K562 (cell line): ENCODE measurements at regions not wholly inside any gene's neighbourhood (a gene's known extent, or its start where the extent isn't known, plus 50 kb on each side); places are given as distances from the start of the nearest gene placed in this dataset.
A peak's percentile ranks its signal among the peaks of the same experiment; 100 is the strongest.

ENCODE experiments used
- ATAC-seq: fragments of 200-7000 bp; cut with Tn5 transposase; 3 replicates; pipeline ENCODE4 v1.9.1; 2020; ENCODE audit warnings: moderate library complexity
- BruUV-seq: library from RNA; stranded (reverse); fragments of 400-500 nt; replicated peaks from 2 replicates; lab custom pipeline; 2021; lab: Mats Ljungman, UMichigan
- CTCF ChIA-PET: fragments of 300-600 bp; formaldehyde crosslinking; extraction: SDS; loops from one replicate; lab custom pipeline; 2021; ENCODE audit warnings: low intra/inter-chr PET ratio; lab: Yijun Ruan, JAX
- POLR2A ChIA-PET: fragments of 300-600, 350-650 bp; sonication (Branson Sonifier 250); formaldehyde crosslinking; extraction: SDS; loops from one replicate; lab custom pipeline; 2021; ENCODE audit warnings: antibody characterized with exemption, inconsistent platforms; lab: Yijun Ruan, JAX
- DNase-seq, 4 experiments: peaks; one replicate each; pipeline versions ENCODE4 v3.0.0 to v3.0.0-alpha.2; 2011 to 2018; ENCODE audit warnings: low spot score in 3 of 4, mixed read lengths in 3 of 4; ENCODE audit errors: extremely low read depth in 1 of 4
- FAIRE-seq: peaks from 2 replicates; lab custom pipeline; 2011; peaks lifted over from hg19 to GRCh38; lab: Jason Lieb, UNC
- H2AFZ ChIP-seq: 2 replicates; pipeline ENCODE4 v1.6.0; 2011; ENCODE audit warnings: low read depth, low read length, control low read depth, inconsistent platforms
- H3K27ac ChIP-seq: fragments of 200-600 bp; 3 replicates; pipeline ENCODE4 v1.8.0; 2011; ENCODE audit warnings: low read depth, mild to moderate bottlenecking, control low read depth, inconsistent platforms, low read length, moderate library complexity, mixed read lengths; ENCODE audit errors: extremely low read depth
- H3K27me3 ChIP-seq, 2 experiments: fragments of 300-600 bp in 1 of 2; 2 replicates in 1 of 2; 3 replicates in 1 of 2; pipeline versions ENCODE4 v1.6.0 to v1.8.0; 2011; ENCODE audit warnings: inconsistent platforms in 2 of 2, low read length in 2 of 2, mild to moderate bottlenecking in 1 of 2, mixed read lengths in 1 of 2, moderate library complexity in 1 of 2; ENCODE audit not compliant: control insufficient read depth in 2 of 2, insufficient read depth in 2 of 2
- H3K36me3 ChIP-seq: fragments of 300-600 bp; 3 replicates; pipeline ENCODE4 v1.8.0; 2011; ENCODE audit warnings: mild to moderate bottlenecking, low read length, inconsistent platforms; ENCODE audit not compliant: control insufficient read depth, insufficient read depth
- H3K4me1 ChIP-seq, 2 experiments: fragments of 200-600 bp in 1 of 2; replicated peaks in 1 of 2; 2 replicates in 1 of 2; 3 replicates in 1 of 2; pipeline versions ENCODE4 v1.5.1 to v1.8.0; 2011; ENCODE audit warnings: inconsistent platforms in 2 of 2, low read length in 2 of 2, mild to moderate bottlenecking in 1 of 2, mixed read lengths in 1 of 2, moderate library complexity in 1 of 2; ENCODE audit not compliant: control insufficient read depth in 2 of 2, insufficient read depth in 2 of 2
- H3K4me2 ChIP-seq: 2 replicates; pipeline ENCODE4 v1.6.1; 2011; ENCODE audit warnings: low read length, control low read depth, inconsistent platforms, mixed read lengths; ENCODE audit not compliant: insufficient read depth
- H3K4me3 ChIP-seq: fragments of 200-600 bp; sonication (generic), shearing (Covaris generic); 2 replicates; pipeline ENCODE4 v1.5.1; 2016; ENCODE audit warnings: control low read depth, inconsistent platforms
- H3K79me2 ChIP-seq: fragments of 200-600 bp; 3 replicates; pipeline ENCODE4 v1.8.0; 2011; ENCODE audit warnings: low read length, inconsistent platforms; ENCODE audit not compliant: control insufficient read depth, insufficient read depth
- H3K9ac ChIP-seq, 2 experiments: 2 replicates each; pipeline versions ENCODE4 v1.6.0 to v1.6.1; 2011; ENCODE audit warnings: low read depth in 2 of 2, low read length in 2 of 2, control low read depth in 1 of 2, inconsistent platforms in 1 of 2, mild to moderate bottlenecking in 1 of 2, mixed read lengths in 1 of 2; ENCODE audit not compliant: insufficient read depth in 1 of 2
- H3K9me1 ChIP-seq: one replicate; pipeline ENCODE4 v1.6.0; 2011; ENCODE audit warnings: inconsistent platforms, mild to moderate bottlenecking, low read length, moderate library complexity; ENCODE audit not compliant: control insufficient read depth, insufficient read depth
- H3K9me3 ChIP-seq: replicated peaks from 2 replicates; pipeline ENCODE4 v1.5.1; 2011; ENCODE audit warnings: low read depth, low read length, inconsistent platforms; ENCODE audit not compliant: control insufficient read depth, insufficient read depth
- H4K20me1 ChIP-seq: replicated peaks from 2 replicates; pipeline ENCODE4 v1.6.1; 2011; ENCODE audit warnings: low read length, inconsistent platforms, mixed read lengths; ENCODE audit not compliant: control insufficient read depth, insufficient read depth
- CREBBP ChIP-seq: IDR thresholded peaks from one replicate; pipeline ENCODE4 v1.6.1; 2012; ENCODE audit warnings: low read depth, mild to moderate bottlenecking, control low read depth, inconsistent platforms, low read length
- CUX1 ChIP-seq: fragments of 200-800 bp; sonication (Bioruptor generic); IDR thresholded peaks from 2 replicates; pipeline ENCODE4 v1.6.1; 2016; ENCODE audit warnings: missing genetic modification characterization, missing compliant biosample characterization
- DEAF1 ChIP-seq: fragments of 450-650 bp; formaldehyde crosslinking; IDR thresholded peaks from 2 replicates; pipeline ENCODE4 v1.4.0; 2020; ENCODE audit warnings: mild to moderate bottlenecking, moderate library complexity
- HDAC6 ChIP-seq: IDR thresholded peaks from 2 replicates; pipeline ENCODE4 v1.6.1; 2012; ENCODE audit warnings: low read depth, mild to moderate bottlenecking, control low read depth, inconsistent platforms, low read length, moderate library complexity
- HNRNPK ChIP-seq: fragments of 200-400 bp; formaldehyde crosslinking; IDR thresholded peaks from one replicate; pipeline ENCODE4 v1.6.1; 2018; ENCODE audit warnings: mild to moderate bottlenecking, low read depth, low read length; ENCODE audit not compliant: poor library complexity, severe bottlenecking
- OTX1 ChIP-seq: fragments of 450-650 bp; formaldehyde crosslinking; IDR thresholded peaks from 2 replicates; pipeline ENCODE4 v1.4.0; 2022; ENCODE audit warnings: mild to moderate bottlenecking
- POLR3A ChIP-seq: IDR thresholded peaks from 2 replicates; pipeline ENCODE4 v1.6.1; 2011; ENCODE audit warnings: borderline replicate concordance, mild to moderate bottlenecking, moderate library complexity; ENCODE audit not compliant: insufficient read length, insufficient read depth; ENCODE audit errors: extremely low read depth
- RBM25 ChIP-seq: fragments of 200-400 bp; formaldehyde crosslinking; IDR thresholded peaks from 2 replicates; pipeline ENCODE4 v1.6.1; 2018; ENCODE audit warnings: low read length, low read depth, moderate library complexity; ENCODE audit not compliant: severe bottlenecking
- SNRNP70 ChIP-seq: fragments of 200-400 bp; formaldehyde crosslinking; optimal IDR thresholded peaks from 2 replicates; pipeline ENCODE3; 2017; ENCODE audit warnings: low read depth, low read length
- ZFP36 ChIP-seq: fragments of 150-350 bp; IDR thresholded peaks from 2 replicates; pipeline ENCODE4 v1.6.1; 2018; ENCODE audit warnings: low read length, low read depth; ENCODE audit not compliant: partially characterized antibody
- whole genome bisulfite sequencing: fragments of 100-300 bp; shearing (Covaris generic); methylation state at CpG from one replicate; pipeline ENCODE4 v1.1.6; 2016; ENCODE audit warnings: low coverage, mixed read lengths; ENCODE audit not compliant: insufficient coverage; ENCODE audit errors: missing lambda C conversion rate; 5-methylcytosine and 5-hydroxymethylcytosine counted together
- in situ Hi-C: fragments of 300-500 bp; cut with MboI; formaldehyde crosslinking; loops from 4 replicates; pipeline ENCODE4 v1.15.0; 2018; ENCODE audit warnings: inconsistent platforms, mixed read lengths
- intact Hi-C: fragments of 100-400 bp; cut with micrococcal nuclease; formaldehyde crosslinking; loops from 2 replicates; pipeline ENCODE4 v1.14.2; 2022

GRCh38 chr16:51025588-51026290, 125.3 kb downstream of the SALL1 start:
- Histone ChIP-seq H3K4me3 (no peak overlapping the region), H3K27me3 (no peaks in the 10 kb centered on the region), H3K4me2 (no peak overlapping the region), H2AFZ (no peak overlapping the region), H3K79me2 (no peaks in the 10 kb centered on the region), H3K9ac (no peak overlapping the region), H3K9me1 (no peaks in the 10 kb centered on the region), H3K27ac (no peak overlapping the region), H3K4me1 (no peaks in the 10 kb centered on the region), H3K36me3 (no peaks in the 10 kb centered on the region), H4K20me1 (no peaks in the 10 kb centered on the region), H3K9me3 (no peaks in the 10 kb centered on the region)
- in situ Hi-C loops, result no loop called here
- TF ChIP-seq DEAF1 (CRISPR knock-in tag) (no peak), OTX1 (no peak), HDAC6 (no peak), POLR3A (no peak), SNRNP70 (no peak), CUX1 (CRISPR knock-in tag) (no peak), ZFP36 (peak; percentile 26), HNRNPK (no peak), RBM25 (peak; percentile 57), CREBBP (no peak)
- ATAC-seq, result no peak
- FAIRE-seq, result no peak
- no peak for DNase-seq
- intact Hi-C loops, result no loop called here
- ChIA-PET CTCF (no interaction called here), POLR2A (no interaction called here)
- 2% methylated on average over 4 of the region's 4 CpGs for WGBS
- no TSS peak for BruUV-seq
